Loucy (cell line): ENCODE measurements at regions not wholly inside any gene's neighbourhood (a gene's known extent, or its start where the extent isn't known, plus 50 kb on each side); places are given as distances from the start of the nearest gene placed in this dataset.

Experiments used
- H2AFZ ChIP-seq: fragments of 200-600 bp; sonication (generic); 2 replicates; pipeline ENCODE4 v1.6.0; 2016; ENCODE audit warnings: antibody characterized with exemption, mild to moderate bottlenecking, low read length, moderate library complexity
- H3F3A ChIP-seq: fragments of 200-600 bp; 2 replicates; pipeline ENCODE4 v1.6.0; 2016; ENCODE audit warnings: antibody characterized with exemption, low read depth, mild to moderate bottlenecking
- H3K27me3 ChIP-seq: fragments of 200-600 bp; sonication (generic); 2 replicates; pipeline ENCODE4 v1.6.1; 2014; ENCODE audit warnings: low read length, mild to moderate bottlenecking; ENCODE audit not compliant: insufficient read depth, poor library complexity, severe bottlenecking
- H3K36me3 ChIP-seq: fragments of 200-600 bp; sonication (generic); 2 replicates; pipeline ENCODE4 v1.6.1; 2016; ENCODE audit warnings: low read length; ENCODE audit not compliant: insufficient read depth
- H3K4me1 ChIP-seq: fragments of 200-600 bp; sonication (generic); 2 replicates; pipeline ENCODE4 v1.5.1; 2014; ENCODE audit warnings: low read length, mild to moderate bottlenecking; ENCODE audit not compliant: insufficient read depth, poor library complexity, severe bottlenecking
- H3K4me2 ChIP-seq: fragments of 200-600 bp; sonication (generic); 2 replicates; pipeline ENCODE4 v1.6.0; 2014; ENCODE audit warnings: antibody characterized with exemption, low read length, low read depth, mild to moderate bottlenecking; ENCODE audit not compliant: poor library complexity, severe bottlenecking
- H3K4me3 ChIP-seq: fragments of 200-600 bp; sonication (generic); 2 replicates; pipeline ENCODE4 v1.5.1; 2014; ENCODE audit warnings: low read length, mild to moderate bottlenecking, mixed read lengths; ENCODE audit not compliant: poor library complexity, severe bottlenecking
- H3K79me2 ChIP-seq: fragments of 200-600 bp; sonication (generic); 2 replicates; pipeline ENCODE4 v1.6.1; 2014; ENCODE audit warnings: low read length; ENCODE audit not compliant: insufficient read depth
- H3K9ac ChIP-seq: fragments of 200-600 bp; sonication (generic); 2 replicates; pipeline ENCODE4 v1.6.0; 2014; ENCODE audit warnings: mild to moderate bottlenecking, low read depth, low read length, moderate library complexity; ENCODE audit not compliant: poor library complexity, severe bottlenecking
- H3K9me2 ChIP-seq: fragments of 200-600 bp; sonication (generic); replicated peaks from 2 replicates; pipeline ENCODE4 v1.6.1; 2016; ENCODE audit warnings: low read depth, low read length, mixed read lengths
- H3K9me3 ChIP-seq: fragments of 200-600 bp; sonication (generic); 2 replicates; pipeline ENCODE4 v1.6.1; 2014; ENCODE audit warnings: mild to moderate bottlenecking, antibody characterized with exemption, low read length, low read depth; ENCODE audit not compliant: insufficient read depth
- H4K20me1 ChIP-seq: fragments of 200-600 bp; sonication (generic); 2 replicates; pipeline ENCODE4 v1.6.0; 2014; ENCODE audit warnings: antibody characterized with exemption, low read length, mild to moderate bottlenecking; ENCODE audit not compliant: insufficient read depth, poor library complexity, severe bottlenecking
- CTCF ChIP-seq: fragments of 200-600 bp; sonication (generic); conservative IDR thresholded peaks from 2 replicates; pipeline ENCODE4 v1.5.1; 2014; ENCODE audit warnings: mild to moderate bottlenecking, antibody characterized with exemption, low read length
- EZH2phosphoT487 ChIP-seq: fragments of 200-600 bp; IDR thresholded peaks from 2 replicates; pipeline ENCODE4 v1.6.1; 2018; ENCODE audit warnings: antibody characterized with exemption, mild to moderate bottlenecking, moderate library complexity, borderline replicate concordance

GRCh38 chrX:25596921-25597320 lies 541.2 kb upstream of the MAGEB18 start:
- no peaks in the 10 kb centered on the region for H3K36me3 ChIP-seq
- no peaks in the 10 kb centered on the region for H3F3A ChIP-seq
- H2AFZ ChIP-seq = no peak overlapping the region
- TF ChIP-seq EZH2phosphoT487 (no peak), CTCF (no peak)
- H3K9ac ChIP-seq = no peak overlapping the region
- no peaks in the 10 kb centered on the region for H3K4me1 ChIP-seq
- H3K27me3 ChIP-seq = no peaks in the 10 kb centered on the region
- H4K20me1 ChIP-seq = no peaks in the 10 kb centered on the region
- H3K4me3 ChIP-seq = no peak overlapping the region
- H3K9me3 ChIP-seq = no peaks in the 10 kb centered on the region
- H3K4me2 ChIP-seq = no peak overlapping the region
- no peaks in the 10 kb centered on the region for H3K9me2 ChIP-seq
- no peaks in the 10 kb centered on the region for H3K79me2 ChIP-seq

- no peaks in the 10 kb centered on the region for H3F3A ChIP-seq
- no peaks in the 10 kb centered on the region for H3K27me3 ChIP-seq
- H3K9ac ChIP-seq = no peak overlapping the region
- no peak overlapping the region for H3K4me2 ChIP-seq
- no peaks in the 10 kb centered on the region for H3K9me3 ChIP-seq
- H3K36me3 ChIP-seq = no peaks in the 10 kb centered on the region
- no peak overlapping the region for H2AFZ ChIP-seq
- TF ChIP-seq EZH2phosphoT487 (no peak), CTCF (no peak)
- no peak overlapping the region for H3K4me3 ChIP-seq
- H3K79me2 ChIP-seq = no peaks in the 10 kb centered on the region
- no peaks in the 10 kb centered on the region for H3K4me1 ChIP-seq
- H4K20me1 ChIP-seq = no peaks in the 10 kb centered on the region
- H3K9me2 ChIP-seq = no peaks in the 10 kb centered on the region
Observed at GRCh38 chrX:25597551-25597950, 540.6 kb upstream of the MAGEB18 start.

- no peak for TF ChIP-seq CTCF
- no peak for TF ChIP-seq EZH2phosphoT487
- H3K27me3 ChIP-seq = no peaks in the 10 kb centered on the region
- no peaks in the 10 kb centered on the region for H3K36me3 ChIP-seq
- no peaks in the 10 kb centered on the region for H3K9me3 ChIP-seq
- H4K20me1 ChIP-seq = no peaks in the 10 kb centered on the region
- H3K79me2 ChIP-seq = no peaks in the 10 kb centered on the region
- no peak overlapping the region for H3K4me3 ChIP-seq
- no peak overlapping the region for H3K9ac ChIP-seq
- no peaks in the 10 kb centered on the region for H3F3A ChIP-seq
- no peaks in the 10 kb centered on the region for H3K9me2 ChIP-seq
- no peak overlapping the region for H2AFZ ChIP-seq
- no peak overlapping the region for H3K4me2 ChIP-seq
- no peaks in the 10 kb centered on the region for H3K4me1 ChIP-seq
Observed at GRCh38 chrX:25599061-25599460, 539.1 kb upstream of the MAGEB18 start.
